GM21390 (cell line): ENCODE measurements at regions not wholly inside any gene's neighbourhood (a gene's known extent, or its start where the extent isn't known, plus 50 kb on each side); places are given as distances from the start of the nearest gene placed in this dataset.

Experiments used
- ATAC-seq: cut with Tn5 transposase; IDR thresholded peaks from one replicate; pipeline ENCODE4 v1.9.1; 2021; ENCODE audit not compliant: unreplicated experiment

GRCh38 chr11:129268371-129268770, 76.2 kb upstream of the ARHGAP32 start:
- ATAC-seq = no peak

- ATAC-seq = no peak
These were observed 75.6 kb upstream of the ARHGAP32 start for GRCh38 chr11:129267716-129268115.

GRCh38 chr11:129266536-129266935, 74.4 kb upstream of the ARHGAP32 start:
- ATAC-seq = no peak

- ATAC-seq = no peak
These were observed 73.1 kb upstream of the ARHGAP32 start for GRCh38 chr11:129265125-129265788.

- ATAC-seq = no peak
These were observed 72.0 kb upstream of the ARHGAP32 start for GRCh38 chr11:129264114-129264513.

GRCh38 chr11:129260750-129261149, 68.6 kb upstream of the ARHGAP32 start:
- ATAC-seq = no peak

GRCh38 chr11:129259931-129260348, 67.8 kb upstream of the ARHGAP32 start:
- no peak for ATAC-seq

- no peak for ATAC-seq
These were observed 66.1 kb upstream of the ARHGAP32 start for GRCh38 chr11:129258205-129258604.

- no peak for ATAC-seq
These were observed 65.4 kb upstream of the ARHGAP32 start for GRCh38 chr11:129257512-129257911.

- no peak for ATAC-seq
These were observed 60.5 kb upstream of the ARHGAP32 start for GRCh38 chr11:129252621-129253020.

GRCh38 chr11:129251067-129251466, 58.9 kb upstream of the ARHGAP32 start:
- ATAC-seq = no peak

- no peak for ATAC-seq
These were observed 57.8 kb upstream of the ARHGAP32 start for GRCh38 chr11:129249923-129250322.

- no peak for ATAC-seq
These were observed 57.2 kb upstream of the ARHGAP32 start for GRCh38 chr11:129249351-129249750.

- no peak for ATAC-seq
These were observed 56.5 kb upstream of the ARHGAP32 start for GRCh38 chr11:129248618-129249017.

GRCh38 chr11:129247135-129247534, 55.0 kb upstream of the ARHGAP32 start:
- no peak for ATAC-seq

- ATAC-seq = no peak
These were observed 50.7 kb upstream of the ARHGAP32 start for GRCh38 chr11:129242855-129243254.
